HFFc6 (cell line): ENCODE measurements at regions not wholly inside any gene's neighbourhood (a gene's known extent, or its start where the extent isn't known, plus 50 kb on each side); places are given as distances from the start of the nearest gene placed in this dataset.

Experiments
- DNase-seq: peaks from one replicate; pipeline ENCODE4 v3.0.0-alpha.2; 2018
- H3K27ac Mint-ChIP-seq: 2 replicates; pipeline ENCODE4 v1.8.0; 2020; ENCODE audit warnings: mild to moderate bottlenecking, mixed read lengths
- H3K27me3 Mint-ChIP-seq: 2 replicates; pipeline ENCODE4 v1.8.0; 2021; ENCODE audit warnings: mild to moderate bottlenecking, moderate library complexity, mixed read lengths; ENCODE audit not compliant: insufficient read depth
- H3K36me3 Mint-ChIP-seq: 2 replicates; pipeline ENCODE4 v1.8.0; 2021; ENCODE audit warnings: low read depth, mixed read lengths
- H3K4me1 Mint-ChIP-seq: 2 replicates; pipeline ENCODE4 v1.8.0; 2020; ENCODE audit warnings: low read depth, mixed read lengths
- H3K4me3 Mint-ChIP-seq: 2 replicates; pipeline ENCODE4 v1.8.0; 2020; ENCODE audit warnings: mild to moderate bottlenecking, moderate library complexity, mixed read lengths
- H3K9me3 Mint-ChIP-seq: 2 replicates; pipeline ENCODE4 v1.8.0; 2020; ENCODE audit warnings: mild to moderate bottlenecking, mixed read lengths
- TF ChIP-seq, protein P1 (sequence below): fragments of 200-600 bp; sonication (generic); IDR thresholded peaks from 2 replicates; pipeline ENCODE4 v1.5.0; 2021; ENCODE audit warnings: antibody characterized with exemption, mild to moderate bottlenecking

GRCh38 chr11:80593648-80594374, 1153.0 kb upstream of the TENM4 start:
- H3K4me1 Mint-ChIP-seq, result no peaks in the 10 kb centered on the region
- TF ChIP-seq, protein P1, sequence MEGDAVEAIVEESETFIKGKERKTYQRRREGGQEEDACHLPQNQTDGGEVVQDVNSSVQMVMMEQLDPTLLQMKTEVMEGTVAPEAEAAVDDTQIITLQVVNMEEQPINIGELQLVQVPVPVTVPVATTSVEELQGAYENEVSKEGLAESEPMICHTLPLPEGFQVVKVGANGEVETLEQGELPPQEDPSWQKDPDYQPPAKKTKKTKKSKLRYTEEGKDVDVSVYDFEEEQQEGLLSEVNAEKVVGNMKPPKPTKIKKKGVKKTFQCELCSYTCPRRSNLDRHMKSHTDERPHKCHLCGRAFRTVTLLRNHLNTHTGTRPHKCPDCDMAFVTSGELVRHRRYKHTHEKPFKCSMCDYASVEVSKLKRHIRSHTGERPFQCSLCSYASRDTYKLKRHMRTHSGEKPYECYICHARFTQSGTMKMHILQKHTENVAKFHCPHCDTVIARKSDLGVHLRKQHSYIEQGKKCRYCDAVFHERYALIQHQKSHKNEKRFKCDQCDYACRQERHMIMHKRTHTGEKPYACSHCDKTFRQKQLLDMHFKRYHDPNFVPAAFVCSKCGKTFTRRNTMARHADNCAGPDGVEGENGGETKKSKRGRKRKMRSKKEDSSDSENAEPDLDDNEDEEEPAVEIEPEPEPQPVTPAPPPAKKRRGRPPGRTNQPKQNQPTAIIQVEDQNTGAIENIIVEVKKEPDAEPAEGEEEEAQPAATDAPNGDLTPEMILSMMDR, result no peak
- H3K27me3 Mint-ChIP-seq, result no peaks in the 10 kb centered on the region
- no peak overlapping the region for H3K27ac Mint-ChIP-seq
- H3K9me3 Mint-ChIP-seq, result peaks cover 36% of the 10 kb centered on the region
- H3K4me3 Mint-ChIP-seq, result no peak overlapping the region
- no peak for DNase-seq
- no peaks in the 10 kb centered on the region; the same call in 1 of the 2 replicates for H3K36me3 Mint-ChIP-seq

- Mint-ChIP-seq H3K9me3 (peaks cover 33% of the 10 kb centered on the region), H3K4me3 (no peak overlapping the region), H3K27me3 (no peaks in the 10 kb centered on the region), H3K27ac (no peak overlapping the region), H3K36me3 (no peaks in the 10 kb centered on the region; the same call in 1 of the 2 replicates), H3K4me1 (no peaks in the 10 kb centered on the region)
- no peak for DNase-seq
- TF ChIP-seq, protein P1, result no peak
Measured at GRCh38 chr11:80592546-80592945, 1151.7 kb upstream of the TENM4 start.

- H3K27ac Mint-ChIP-seq, result no peak overlapping the region
- no peak overlapping the region for H3K4me3 Mint-ChIP-seq
- peaks cover 35% of the 10 kb centered on the region for H3K9me3 Mint-ChIP-seq
- TF ChIP-seq, protein P1, result no peak
- no peak for DNase-seq
- no peaks in the 10 kb centered on the region for H3K36me3 Mint-ChIP-seq
- H3K27me3 Mint-ChIP-seq, result no peaks in the 10 kb centered on the region
- no peaks in the 10 kb centered on the region for H3K4me1 Mint-ChIP-seq
Measured at GRCh38 chr11:80587906-80588305, 1147.1 kb upstream of the TENM4 start.

- H3K27ac Mint-ChIP-seq, result no peak overlapping the region
- no peak for DNase-seq
- H3K4me3 Mint-ChIP-seq, result no peak overlapping the region
- no peaks in the 10 kb centered on the region for H3K27me3 Mint-ChIP-seq
- TF ChIP-seq, protein P1, result no peak
- H3K36me3 Mint-ChIP-seq, result no peaks in the 10 kb centered on the region
- H3K9me3 Mint-ChIP-seq, result peaks cover 32% of the 10 kb centered on the region
- no peaks in the 10 kb centered on the region for H3K4me1 Mint-ChIP-seq
Measured at GRCh38 chr11:80586464-80586863, 1145.6 kb upstream of the TENM4 start.

DNA sequence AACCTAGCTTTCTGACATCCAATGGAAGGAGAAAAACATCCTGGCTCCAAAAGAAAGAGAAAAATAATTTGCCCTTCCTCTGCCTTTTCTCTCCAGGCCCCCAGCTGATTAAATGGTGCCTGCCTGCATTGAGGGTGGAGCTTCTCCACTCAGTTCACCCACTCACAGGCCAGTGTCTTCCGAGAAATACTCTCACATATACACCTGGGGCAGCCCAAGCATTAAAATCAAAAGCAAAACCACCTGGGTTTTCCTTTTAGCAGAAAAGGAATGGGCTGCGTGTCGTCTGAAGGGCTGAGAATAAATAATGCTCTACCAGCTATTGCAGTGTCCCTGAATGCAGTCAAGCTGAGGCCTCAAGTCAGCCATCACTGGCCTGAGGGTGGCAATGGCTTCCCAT, 1143.8 kb upstream of the TENM4 start:
- TF ChIP-seq, protein P1, result no peak
- Mint-ChIP-seq H3K4me1 (no peaks in the 10 kb centered on the region), H3K27me3 (no peaks in the 10 kb centered on the region), H3K27ac (no peak overlapping the region), H3K4me3 (no peak overlapping the region), H3K36me3 (no peaks in the 10 kb centered on the region), H3K9me3 (peaks cover 30% of the 10 kb centered on the region)
- no peak for DNase-seq
